Right lobe of liver (tissue), 6 donors: ENCODE measurements at regions not wholly inside any gene's neighbourhood (a gene's known extent, or its start where the extent isn't known, plus 50 kb on each side); places are given as distances from the start of the nearest gene placed in this dataset.

Experiments used
- ATAC-seq, 4 donors: fragments of 200-7000 bp; cut with Tn5 transposase; one replicate each; pipeline ENCODE4 v1.9.1; 2020; ENCODE audit warnings: mild to moderate bottlenecking in 4 of 4, moderate library complexity in 4 of 4
- DNase-seq, 3 donors: peaks; one replicate each; pipeline ENCODE4 v3.0.0-alpha.2; 2020
- H3K27ac ChIP-seq, 3 donors: fragments of 200-600 bp; one replicate each; pipeline ENCODE4 v1.8.0; 2022
- H3K27me3 ChIP-seq, 2 donors: fragments of 200-600 bp; one replicate each; pipeline ENCODE4 v1.8.0; 2022
- H3K36me3 ChIP-seq, 4 donors: fragments of 200-600 bp; sonication (generic) in 1 of 4; one replicate each; pipeline versions ENCODE4 v1.5.1 to v1.8.0; 2017 to 2022; ENCODE audit warnings: control low read depth in 1 of 4
- H3K4me1 ChIP-seq, 4 donors: fragments of 200-600 bp; sonication (generic) in 1 of 4; one replicate each; pipeline versions ENCODE4 v1.5.1 to v1.8.0; 2017 to 2022; ENCODE audit warnings: control low read depth in 1 of 4
- H3K4me3 ChIP-seq, 3 donors: fragments of 200-600 bp; one replicate each; pipeline ENCODE4 v1.8.0; 2022
- H3K9me3 ChIP-seq, 4 donors: fragments of 200-600 bp; sonication (generic) in 1 of 4; one replicate each; pipeline versions ENCODE4 v1.5.1 to v1.8.0; 2017 to 2022; ENCODE audit warnings: control low read depth in 1 of 4
- POLR2A ChIP-seq: fragments of 450-650 bp; IDR thresholded peaks from one replicate; pipeline ENCODE4 v1.6.1; 2017; ENCODE audit warnings: antibody characterized with exemption, mild to moderate bottlenecking
- WGBS: methylation state at CpG from one replicate; pipeline ENCODE4 v1.1.6; 2018; ENCODE audit warnings: low coverage, low lambda C conversion rate; ENCODE audit not compliant: insufficient coverage; ENCODE audit errors: missing lambda C conversion rate; 5-methylcytosine and 5-hydroxymethylcytosine counted together
- intact Hi-C, 2 donors: fragments of 100-400 bp; cut with DNase I; formaldehyde crosslinking; loops; one replicate each; pipeline versions ENCODE4 v1.11.2 to v1.14.1; 2022
- TF ChIP-seq, protein P1 (sequence below), 4 donors: fragments of 200-600 bp in 3 of 4; fragments of 450-650 bp in 1 of 4; IDR thresholded peaks; one replicate each; pipeline versions ENCODE4 v1.5.1 to v1.8.0; 2016 to 2022; ENCODE audit warnings: antibody characterized with exemption in 4 of 4, mild to moderate bottlenecking in 2 of 4
- donor health status: DM: no; HTN: yes; CAD: no.
- donor health status: DM: no; HTN: no; CAD: no.
- donor health status: DM: no; HTN: no; CAD: no.
- donor health status: DM: no; HTN: yes; CAD: no.
- donor health status: DM: no; HTN: yes; CAD: no.

GRCh38 chr9:17928228-17928627 lies 349.4 kb downstream of the SH3GL2 start:
- Histone ChIP-seq H3K27ac (no peak overlapping the region), H3K4me1 (no peaks in the 10 kb centered on the region), H3K27me3 (no peaks in the 10 kb centered on the region), H3K9me3 (no peaks in the 10 kb centered on the region), H3K4me3 (no peak overlapping the region), H3K36me3 (no peaks in the 10 kb centered on the region)
- intact Hi-C loops = no loop called here
- no peak for ATAC-seq
- WGBS = 86% methylated on average over 1 of the region's 1 CpG
- no peak for DNase-seq
- TF ChIP-seq, protein P1, sequence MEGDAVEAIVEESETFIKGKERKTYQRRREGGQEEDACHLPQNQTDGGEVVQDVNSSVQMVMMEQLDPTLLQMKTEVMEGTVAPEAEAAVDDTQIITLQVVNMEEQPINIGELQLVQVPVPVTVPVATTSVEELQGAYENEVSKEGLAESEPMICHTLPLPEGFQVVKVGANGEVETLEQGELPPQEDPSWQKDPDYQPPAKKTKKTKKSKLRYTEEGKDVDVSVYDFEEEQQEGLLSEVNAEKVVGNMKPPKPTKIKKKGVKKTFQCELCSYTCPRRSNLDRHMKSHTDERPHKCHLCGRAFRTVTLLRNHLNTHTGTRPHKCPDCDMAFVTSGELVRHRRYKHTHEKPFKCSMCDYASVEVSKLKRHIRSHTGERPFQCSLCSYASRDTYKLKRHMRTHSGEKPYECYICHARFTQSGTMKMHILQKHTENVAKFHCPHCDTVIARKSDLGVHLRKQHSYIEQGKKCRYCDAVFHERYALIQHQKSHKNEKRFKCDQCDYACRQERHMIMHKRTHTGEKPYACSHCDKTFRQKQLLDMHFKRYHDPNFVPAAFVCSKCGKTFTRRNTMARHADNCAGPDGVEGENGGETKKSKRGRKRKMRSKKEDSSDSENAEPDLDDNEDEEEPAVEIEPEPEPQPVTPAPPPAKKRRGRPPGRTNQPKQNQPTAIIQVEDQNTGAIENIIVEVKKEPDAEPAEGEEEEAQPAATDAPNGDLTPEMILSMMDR (IDR thresholded peaks at IDR 0.05) = no peak
- no peak for TF ChIP-seq POLR2A

- H3K4me3 ChIP-seq = no peak overlapping the region
- intact Hi-C loops = no loop called here
- WGBS = 22% methylated on average over 2 of the region's 2 CpGs
- ATAC-seq = no peak
- no peaks in the 10 kb centered on the region for H3K4me1 ChIP-seq
- H3K27me3 ChIP-seq = no peaks in the 10 kb centered on the region
- no peaks in the 10 kb centered on the region for H3K36me3 ChIP-seq
- no peaks in the 10 kb centered on the region for H3K9me3 ChIP-seq
- no peak overlapping the region for H3K27ac ChIP-seq
- no peak for DNase-seq
- TF ChIP-seq, protein P1 (IDR thresholded peaks at IDR 0.05) = no peak
- no peak for TF ChIP-seq POLR2A
Measured at GRCh38 chr9:17928768-17929167, 349.9 kb downstream of the SH3GL2 start.

GRCh38 chr9:17929506-17929905 lies 350.6 kb downstream of the SH3GL2 start:
- Histone ChIP-seq H3K9me3 (no peaks in the 10 kb centered on the region), H3K4me3 (no peak overlapping the region), H3K4me1 (no peaks in the 10 kb centered on the region), H3K36me3 (no peaks in the 10 kb centered on the region), H3K27me3 (no peaks in the 10 kb centered on the region), H3K27ac (no peak overlapping the region)
- no peak for ATAC-seq
- intact Hi-C loops = no loop called here
- WGBS = 71% methylated on average over 2 of the region's 2 CpGs
- no peak for DNase-seq
- no peak for TF ChIP-seq POLR2A
- TF ChIP-seq, protein P1 (IDR thresholded peaks at IDR 0.05) = no peak

DNA sequence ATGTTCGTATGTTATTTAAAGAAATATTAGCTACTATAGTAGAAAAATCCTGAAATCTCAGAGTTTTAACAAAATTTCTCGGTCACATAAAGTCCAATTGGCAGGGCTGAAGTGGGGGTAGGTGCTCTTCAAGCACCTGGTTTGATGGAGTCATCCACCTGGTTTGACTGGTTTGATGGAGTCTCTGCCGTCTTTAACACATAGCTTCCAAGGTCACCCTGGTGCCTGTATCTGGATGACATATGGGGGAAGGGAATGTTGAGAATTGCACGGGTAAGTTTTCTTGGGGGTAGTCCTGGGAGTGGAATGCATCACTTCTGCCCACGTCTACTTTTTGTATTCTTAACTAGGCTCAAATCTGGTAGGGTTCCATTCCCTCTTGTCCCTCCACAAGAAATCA lies 351.2 kb downstream of the SH3GL2 start:
- Histone ChIP-seq H3K4me3 (no peak overlapping the region), H3K9me3 (no peaks in the 10 kb centered on the region), H3K4me1 (no peaks in the 10 kb centered on the region), H3K36me3 (no peaks in the 10 kb centered on the region), H3K27ac (no peak overlapping the region), H3K27me3 (no peaks in the 10 kb centered on the region)
- ATAC-seq (no peak), DNase-seq (no peak)
- 42% methylated on average over 5 of the region's 5 CpGs for WGBS
- intact Hi-C loops = no loop called here
- no peak for TF ChIP-seq POLR2A
- TF ChIP-seq, protein P1 (IDR thresholded peaks at IDR 0.05) = no peak

DNA sequence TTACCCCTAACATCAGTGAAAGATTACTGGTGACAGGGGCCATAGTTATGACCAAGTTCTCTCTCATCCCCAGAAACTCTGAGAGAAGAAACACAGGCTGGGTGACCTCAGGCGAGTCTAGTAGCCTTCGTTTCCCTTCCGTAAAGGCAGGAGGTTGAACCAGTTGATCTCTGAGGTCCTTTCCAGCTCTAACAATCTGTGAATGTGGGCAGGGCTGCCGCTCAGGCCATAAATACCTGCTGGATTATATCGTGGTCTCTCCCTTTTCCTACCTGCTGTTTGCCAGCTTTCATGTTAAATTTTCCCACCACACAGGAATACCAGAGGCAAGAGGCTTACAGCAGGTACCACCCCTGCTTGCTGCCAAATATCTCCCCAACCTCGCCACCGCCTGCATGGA lies 357.5 kb downstream of the SH3GL2 start:
- ATAC-seq (no peak), DNase-seq (no peak)
- intact Hi-C loops = no loop called here
- H3K4me1 ChIP-seq = no peaks in the 10 kb centered on the region
- no peak overlapping the region for H3K27ac ChIP-seq
- 77% methylated on average over 7 of the region's 7 CpGs for WGBS
- H3K27me3 ChIP-seq = no peaks in the 10 kb centered on the region
- H3K4me3 ChIP-seq = no peak overlapping the region
- H3K36me3 ChIP-seq = no peaks in the 10 kb centered on the region
- H3K9me3 ChIP-seq = no peaks in the 10 kb centered on the region
- TF ChIP-seq, protein P1 (IDR thresholded peaks at IDR 0.05) = no peak
- TF ChIP-seq POLR2A = no peak
